Erythroblast (primary cell): ENCODE measurements at regions not wholly inside any gene's neighbourhood (a gene's known extent, or its start where the extent isn't known, plus 50 kb on each side); places are given as distances from the start of the nearest gene placed in this dataset.

Source experiments
- GATA1 ChIP-seq: IDR thresholded peaks from 2 replicates; pipeline ENCODE4 v1.6.1; 2011; ENCODE audit warnings: low read depth, mild to moderate bottlenecking, control low read depth, low read length, moderate library complexity
- POLR2A ChIP-seq: IDR thresholded peaks from 2 replicates; pipeline ENCODE4 v1.6.1; 2011; ENCODE audit warnings: mild to moderate bottlenecking, low read length

DNA sequence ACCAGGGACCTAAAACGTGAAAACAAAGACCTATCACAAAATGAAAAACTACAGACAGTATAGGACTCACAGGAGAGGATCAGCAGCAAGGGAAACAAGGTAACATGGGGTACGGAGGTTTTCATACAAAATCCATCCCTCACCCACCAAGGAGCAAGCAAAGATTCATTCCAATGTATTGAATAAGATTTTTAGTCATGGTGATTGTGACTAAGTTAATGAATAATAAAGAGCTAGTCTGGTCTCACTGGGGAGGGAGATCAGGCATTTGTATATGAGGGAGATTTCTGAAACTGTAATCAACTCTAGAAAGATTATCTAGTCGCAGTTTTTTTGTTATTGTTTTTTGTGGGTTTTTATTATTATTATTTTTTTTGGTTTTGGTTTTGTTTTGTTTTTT is 336.5 kb upstream of the MMADHC start:
- TF ChIP-seq POLR2A (no peak), GATA1 (no peak)
